Upper lobe of left lung (tissue), 6 donors: ENCODE measurements at regions not wholly inside any gene's neighbourhood (a gene's known extent, or its start where the extent isn't known, plus 50 kb on each side); places are given as distances from the start of the nearest gene placed in this dataset.

Experiments used
- ATAC-seq, 2 donors: fragments of 200-7000 bp; cut with Tn5 transposase; one replicate each; pipeline ENCODE4 v1.9.1; 2022; ENCODE audit warnings: mild to moderate bottlenecking in 2 of 2, moderate library complexity in 2 of 2; ENCODE audit not compliant: low FRiP score in 2 of 2
- DNase-seq, 2 donors: peaks; one replicate each; pipeline ENCODE4 v3.0.0-alpha.2; 2019 to 2020
- H3K27ac ChIP-seq, 4 donors: fragments of 200-600 bp; sonication (generic); one replicate each; pipeline ENCODE4 v1.5.1; 2016 to 2019
- H3K27me3 ChIP-seq, 4 donors: fragments of 200-600 bp; sonication (generic); one replicate each; pipeline ENCODE4 v1.5.1; 2017 to 2019
- H3K36me3 ChIP-seq, 4 donors: fragments of 200-600 bp; sonication (generic); one replicate each; pipeline ENCODE4 v1.5.1; 2016 to 2019
- H3K4me1 ChIP-seq, 4 donors: fragments of 200-600 bp; sonication (generic); one replicate each; pipeline ENCODE4 v1.5.1; 2018 to 2019
- H3K4me3 ChIP-seq, 4 donors: fragments of 200-600 bp; sonication (generic); one replicate each; pipeline ENCODE4 v1.5.1; 2017 to 2019; ENCODE audit warnings: mild to moderate bottlenecking in 2 of 4, moderate library complexity in 1 of 4
- H3K9me3 ChIP-seq, 4 donors: fragments of 200-600 bp; sonication (generic); one replicate each; pipeline ENCODE4 v1.5.1; 2018 to 2019
- EP300 ChIP-seq, 4 donors: sonication (generic); formaldehyde crosslinking; IDR thresholded peaks; one replicate each; pipeline ENCODE4 v1.5.1; 2017; ENCODE audit warnings: antibody characterized with exemption in 4 of 4, control low read depth in 2 of 4
- POLR2A ChIP-seq, 4 donors: fragments of 450-650 bp; IDR thresholded peaks; one replicate each; pipeline ENCODE4 v1.5.1; 2016 to 2017; ENCODE audit warnings: antibody characterized with exemption in 4 of 4, mild to moderate bottlenecking in 2 of 4
- POLR2AphosphoS5 ChIP-seq, 2 donors: sonication (generic); formaldehyde crosslinking; IDR thresholded peaks; one replicate each; pipeline ENCODE4 v1.5.1; 2017; ENCODE audit warnings: antibody characterized with exemption in 2 of 2
- WGBS, 2 donors: methylation state at CpG; one replicate each; pipeline ENCODE4 v1.1.5; 2017 to 2018; 5-methylcytosine and 5-hydroxymethylcytosine counted together
- TF ChIP-seq, protein P1 (sequence below), 6 experiments: fragments of 450-650 bp in 4 of 6; fragments of 200-600 bp in 2 of 6; sonication (generic) in 2 of 6; IDR thresholded peaks; one replicate each; pipeline ENCODE4 v1.5.1; 2016 to 2019; ENCODE audit warnings: antibody characterized with exemption in 6 of 6
- donor health status: DM: no; HTN: no; CAD: no; lungs with moderate emphysema.
- donor health status: DM: no; HTN: yes; CAD: no; lungs with severe emphysema.

DNA sequence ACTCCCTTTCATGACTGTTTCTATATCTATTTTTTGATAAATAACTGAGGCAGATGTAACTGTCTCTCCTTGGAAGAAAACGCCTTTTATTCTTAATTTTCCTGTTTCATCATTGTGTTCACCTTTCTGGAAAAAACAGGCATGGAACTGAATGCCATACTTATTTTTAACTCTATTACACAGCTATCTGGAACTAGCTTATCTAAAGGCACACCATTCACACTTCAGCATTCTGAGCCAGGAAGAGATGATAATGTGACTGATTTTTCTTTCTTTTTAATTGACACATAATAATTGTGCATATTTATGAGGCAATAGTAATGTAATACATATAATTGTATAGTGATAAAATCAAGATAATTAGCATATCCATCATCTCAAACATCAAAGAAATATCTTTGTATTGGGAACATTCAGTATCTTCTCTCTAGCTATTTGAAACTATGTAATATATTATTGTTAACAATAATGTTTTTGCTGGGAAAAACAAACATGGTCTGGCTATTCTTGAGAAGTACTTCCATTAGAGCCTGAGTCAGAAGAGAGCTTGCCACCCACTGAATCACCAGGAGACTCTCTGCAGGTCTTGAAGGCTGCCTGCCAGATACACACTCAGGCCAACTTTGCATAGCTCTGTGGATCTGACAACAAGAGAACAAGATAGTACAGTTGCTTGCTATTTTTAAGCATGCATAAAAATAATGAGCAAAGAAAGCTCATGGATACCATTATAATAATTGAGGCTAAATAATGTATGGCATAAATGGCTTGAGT lies 501.0 kb upstream of the EDIL3 start:
- 68 to 82% methylated on average over 1 of the region's 1 CpG for WGBS, 2 donors

DNA sequence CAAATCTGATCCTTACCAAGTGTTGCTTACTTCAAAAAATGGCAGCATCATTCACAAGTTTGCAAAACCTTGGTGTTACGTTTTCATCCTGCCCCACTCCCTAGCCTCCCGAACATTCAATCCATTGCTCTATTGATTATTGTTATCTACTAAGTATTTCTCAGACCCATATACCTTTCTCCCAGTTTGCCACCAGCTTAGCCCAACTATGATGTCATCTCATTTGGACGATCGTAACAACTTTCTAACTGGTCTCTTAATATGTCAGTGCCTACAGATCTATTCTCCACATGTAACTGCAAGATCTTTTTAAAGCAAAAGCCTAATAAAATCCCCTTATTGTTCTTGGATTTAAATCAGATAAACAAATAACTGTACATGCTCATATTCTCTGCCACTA lies 497.1 kb upstream of the EDIL3 start:
- no peak for ATAC-seq
- no peaks in the 10 kb centered on the region for H3K4me1 ChIP-seq
- H3K4me3 ChIP-seq, result no peak overlapping the region
- TF ChIP-seq, protein P1, sequence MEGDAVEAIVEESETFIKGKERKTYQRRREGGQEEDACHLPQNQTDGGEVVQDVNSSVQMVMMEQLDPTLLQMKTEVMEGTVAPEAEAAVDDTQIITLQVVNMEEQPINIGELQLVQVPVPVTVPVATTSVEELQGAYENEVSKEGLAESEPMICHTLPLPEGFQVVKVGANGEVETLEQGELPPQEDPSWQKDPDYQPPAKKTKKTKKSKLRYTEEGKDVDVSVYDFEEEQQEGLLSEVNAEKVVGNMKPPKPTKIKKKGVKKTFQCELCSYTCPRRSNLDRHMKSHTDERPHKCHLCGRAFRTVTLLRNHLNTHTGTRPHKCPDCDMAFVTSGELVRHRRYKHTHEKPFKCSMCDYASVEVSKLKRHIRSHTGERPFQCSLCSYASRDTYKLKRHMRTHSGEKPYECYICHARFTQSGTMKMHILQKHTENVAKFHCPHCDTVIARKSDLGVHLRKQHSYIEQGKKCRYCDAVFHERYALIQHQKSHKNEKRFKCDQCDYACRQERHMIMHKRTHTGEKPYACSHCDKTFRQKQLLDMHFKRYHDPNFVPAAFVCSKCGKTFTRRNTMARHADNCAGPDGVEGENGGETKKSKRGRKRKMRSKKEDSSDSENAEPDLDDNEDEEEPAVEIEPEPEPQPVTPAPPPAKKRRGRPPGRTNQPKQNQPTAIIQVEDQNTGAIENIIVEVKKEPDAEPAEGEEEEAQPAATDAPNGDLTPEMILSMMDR (IDR thresholded peaks at IDR 0.05), result no peak
- DNase-seq, result no peak
- WGBS, 2 donors, result 78 to 80% methylated on average over 4 of the region's 4 CpGs
- H3K36me3 ChIP-seq, result no peaks in the 10 kb centered on the region
- no peak overlapping the region for H3K27ac ChIP-seq
- no peaks in the 10 kb centered on the region for H3K27me3 ChIP-seq
- no peaks in the 10 kb centered on the region for H3K9me3 ChIP-seq

More for the DNA sequence above, 501.0 kb upstream of the EDIL3 start:
- no peaks in the 10 kb centered on the region for H3K4me1 ChIP-seq
- H3K27ac ChIP-seq, result no peak overlapping the region
- no peaks in the 10 kb centered on the region for H3K27me3 ChIP-seq
- H3K4me3 ChIP-seq, result no peak overlapping the region
- DNase-seq, result no peak
- ATAC-seq, result peak in 1 of 2 donors; percentile 42
- TF ChIP-seq POLR2AphosphoS5 (IDR thresholded peaks at IDR 0.05) (no peak), EP300 (IDR thresholded peaks at IDR 0.05) (no peak), POLR2A (IDR thresholded peaks at IDR 0.05) (no peak)
- TF ChIP-seq, protein P1 (IDR thresholded peaks at IDR 0.05), result no peak
- no peaks in the 10 kb centered on the region for H3K9me3 ChIP-seq
- no peaks in the 10 kb centered on the region for H3K36me3 ChIP-seq

DNA sequence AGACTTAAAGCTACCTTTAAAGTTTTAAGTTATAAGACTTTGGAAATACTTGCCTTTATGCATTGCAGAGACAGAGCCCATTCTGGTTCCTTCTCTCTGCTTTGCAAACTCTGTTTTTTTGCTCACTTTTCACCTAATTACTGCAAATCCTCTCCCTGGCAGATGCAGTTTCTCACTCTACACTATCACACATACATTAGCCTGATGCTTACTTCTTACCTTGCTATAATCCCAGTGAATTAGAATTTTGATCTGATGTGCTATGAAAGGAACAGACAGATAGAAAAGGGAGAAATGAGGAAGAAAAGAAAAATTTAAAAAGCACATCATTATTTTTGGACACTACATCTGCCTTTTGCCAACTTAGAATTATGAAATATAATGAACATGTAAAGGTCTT lies 489.5 kb upstream of the EDIL3 start:
- Histone ChIP-seq H3K9me3 (no peaks in the 10 kb centered on the region), H3K36me3 (no peaks in the 10 kb centered on the region), H3K27ac (no peak overlapping the region), H3K4me3 (no peak overlapping the region), H3K27me3 (no peaks in the 10 kb centered on the region), H3K4me1 (no peaks in the 10 kb centered on the region)
- TF ChIP-seq EP300 (IDR thresholded peaks at IDR 0.05), result no peak
- TF ChIP-seq POLR2AphosphoS5 (IDR thresholded peaks at IDR 0.05), result no peak
- TF ChIP-seq, protein P1 (IDR thresholded peaks at IDR 0.05), result no peak
- TF ChIP-seq POLR2A (IDR thresholded peaks at IDR 0.05), result no peak
- no peak for ATAC-seq
- DNase-seq, result no peak

DNA sequence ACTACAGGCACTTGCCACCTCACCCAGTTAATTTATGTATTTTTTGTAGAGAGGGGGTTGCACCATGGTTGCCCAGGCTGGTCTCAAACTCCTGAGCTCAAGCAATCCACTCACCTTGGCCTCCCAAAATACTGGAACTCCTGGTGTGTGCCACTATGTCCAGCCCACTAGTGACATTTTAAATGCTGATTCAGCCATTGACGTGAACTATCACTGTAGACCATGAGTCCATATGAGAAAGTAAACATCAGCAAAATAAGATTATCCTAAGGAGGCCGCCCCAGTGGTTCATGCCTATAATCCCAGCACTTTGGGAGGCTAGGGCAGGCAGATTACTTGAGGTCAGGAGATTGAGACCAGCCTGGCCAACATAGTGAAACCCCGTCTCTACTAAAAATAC lies 488.1 kb upstream of the EDIL3 start:
- TF ChIP-seq EP300 (IDR thresholded peaks at IDR 0.05) (no peak), POLR2AphosphoS5 (IDR thresholded peaks at IDR 0.05) (no peak), POLR2A (IDR thresholded peaks at IDR 0.05) (no peak)
- TF ChIP-seq, protein P1 (IDR thresholded peaks at IDR 0.05), result no peak
- Histone ChIP-seq H3K36me3 (no peaks in the 10 kb centered on the region), H3K4me1 (no peaks in the 10 kb centered on the region), H3K9me3 (no peaks in the 10 kb centered on the region), H3K27me3 (no peaks in the 10 kb centered on the region), H3K4me3 (no peak overlapping the region), H3K27ac (no peak overlapping the region)
- DNase-seq, result no peak
- 57 to 86% methylated on average over 3 of the region's 3 CpGs for WGBS, 2 donors
- no peak for ATAC-seq

DNA sequence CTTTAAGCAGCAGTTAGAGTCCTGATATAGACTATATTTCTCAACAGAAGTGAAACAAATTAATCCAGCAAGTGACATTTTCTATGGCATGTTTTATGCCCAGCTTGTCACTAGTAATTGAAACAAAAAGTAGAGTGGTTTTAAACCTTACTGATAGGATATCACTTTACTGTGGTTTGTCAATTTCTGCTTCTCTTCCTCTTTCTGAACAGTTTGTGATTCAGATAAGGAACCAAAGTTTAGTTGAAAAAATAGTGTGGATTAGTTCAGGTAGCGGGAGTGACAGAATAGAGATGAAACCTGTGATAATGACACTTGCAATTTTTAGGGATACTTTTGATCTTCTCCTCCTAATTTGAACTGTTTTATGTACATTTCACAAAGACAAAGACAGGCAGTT lies 485.7 kb upstream of the EDIL3 start:
- Histone ChIP-seq H3K27me3 (no peaks in the 10 kb centered on the region), H3K9me3 (no peaks in the 10 kb centered on the region), H3K4me1 (no peaks in the 10 kb centered on the region), H3K27ac (no peak overlapping the region), H3K4me3 (no peak overlapping the region), H3K36me3 (no peaks in the 10 kb centered on the region)
- TF ChIP-seq POLR2AphosphoS5 (IDR thresholded peaks at IDR 0.05) (no peak), EP300 (IDR thresholded peaks at IDR 0.05) (no peak)
- DNase-seq (no peak), ATAC-seq (no peak)
- 31 to 36% methylated on average over 1 of the region's 1 CpG for WGBS, 2 donors
